ENCODE measurements at regions not wholly inside any gene's neighbourhood (a gene's known extent, or its start where the extent isn't known, plus 50 kb on each side); places are given as distances from the start of the nearest gene placed in this dataset.
A peak's percentile ranks its signal among the peaks of the same experiment; 100 is the strongest.

DNA sequence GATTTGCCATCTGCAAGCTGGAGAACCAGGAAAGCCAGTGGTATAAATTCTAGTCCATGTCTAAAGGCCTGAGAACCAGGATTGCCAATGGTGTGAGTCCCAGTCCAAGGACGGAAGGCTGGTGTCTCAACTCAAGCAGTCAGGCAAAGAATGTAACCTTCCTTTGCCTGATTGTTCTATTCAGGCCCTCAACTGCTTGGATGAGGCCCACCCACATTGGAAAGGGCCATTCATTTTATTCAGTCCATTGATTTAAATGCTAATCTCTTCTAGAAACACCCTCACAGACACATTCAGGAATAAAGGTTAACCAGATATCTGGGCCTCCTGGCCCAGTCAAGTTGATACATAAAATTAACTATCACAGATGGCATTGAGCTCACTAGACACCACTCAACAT is 427.8 kb downstream of the ZNF608 start:
- H3K27me3 ChIP-seq (ENCODE audit: low read depth) = no peaks in the 10 kb centered on the region
- no peak for DNase-seq
- H3K9me3 ChIP-seq = no peaks in the 10 kb centered on the region
- TF ChIP-seq, protein P1, sequence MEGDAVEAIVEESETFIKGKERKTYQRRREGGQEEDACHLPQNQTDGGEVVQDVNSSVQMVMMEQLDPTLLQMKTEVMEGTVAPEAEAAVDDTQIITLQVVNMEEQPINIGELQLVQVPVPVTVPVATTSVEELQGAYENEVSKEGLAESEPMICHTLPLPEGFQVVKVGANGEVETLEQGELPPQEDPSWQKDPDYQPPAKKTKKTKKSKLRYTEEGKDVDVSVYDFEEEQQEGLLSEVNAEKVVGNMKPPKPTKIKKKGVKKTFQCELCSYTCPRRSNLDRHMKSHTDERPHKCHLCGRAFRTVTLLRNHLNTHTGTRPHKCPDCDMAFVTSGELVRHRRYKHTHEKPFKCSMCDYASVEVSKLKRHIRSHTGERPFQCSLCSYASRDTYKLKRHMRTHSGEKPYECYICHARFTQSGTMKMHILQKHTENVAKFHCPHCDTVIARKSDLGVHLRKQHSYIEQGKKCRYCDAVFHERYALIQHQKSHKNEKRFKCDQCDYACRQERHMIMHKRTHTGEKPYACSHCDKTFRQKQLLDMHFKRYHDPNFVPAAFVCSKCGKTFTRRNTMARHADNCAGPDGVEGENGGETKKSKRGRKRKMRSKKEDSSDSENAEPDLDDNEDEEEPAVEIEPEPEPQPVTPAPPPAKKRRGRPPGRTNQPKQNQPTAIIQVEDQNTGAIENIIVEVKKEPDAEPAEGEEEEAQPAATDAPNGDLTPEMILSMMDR (IDR thresholded peaks at IDR 0.05) = no peak
- no peaks in the 10 kb centered on the region for H3K4me1 ChIP-seq
- intact Hi-C loops (cut with DNase I) = no loop called here
- H3K4me3 ChIP-seq = no peak overlapping the region
- ATAC-seq = no peak
- no peaks in the 10 kb centered on the region for H3K36me3 ChIP-seq
- H3K27ac ChIP-seq = no peak overlapping the region

DNA sequence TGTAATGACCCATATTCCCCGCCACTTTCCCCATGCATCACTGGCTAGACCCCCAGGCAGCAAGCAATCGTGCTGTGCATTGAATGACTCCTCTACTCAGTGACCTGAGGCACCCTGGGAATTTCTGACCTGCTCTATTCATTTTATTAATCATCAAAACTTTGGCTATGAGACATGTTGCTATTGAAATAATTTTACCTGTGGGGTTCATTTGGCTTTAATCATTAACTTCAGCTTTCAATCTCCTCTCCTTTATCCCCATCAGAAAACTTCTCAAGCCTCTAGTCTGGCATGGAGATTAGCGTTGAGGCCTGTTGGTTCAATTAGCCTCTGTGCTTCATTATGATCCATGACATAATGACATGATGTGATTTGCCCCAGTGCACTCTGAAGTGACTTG is 429.0 kb downstream of the ZNF608 start:
- Histone ChIP-seq H3K36me3 (no peaks in the 10 kb centered on the region), H3K9me3 (no peaks in the 10 kb centered on the region), H3K4me3 (no peak overlapping the region), H3K4me1 (no peaks in the 10 kb centered on the region), H3K27ac (no peak overlapping the region), H3K27me3 (ENCODE audit: low read depth) (no peaks in the 10 kb centered on the region)
- DNase-seq (no peak), ATAC-seq (no peak)
- intact Hi-C loops (cut with DNase I) = no loop called here
- TF ChIP-seq, protein P1 (IDR thresholded peaks at IDR 0.05) = no peak

DNA sequence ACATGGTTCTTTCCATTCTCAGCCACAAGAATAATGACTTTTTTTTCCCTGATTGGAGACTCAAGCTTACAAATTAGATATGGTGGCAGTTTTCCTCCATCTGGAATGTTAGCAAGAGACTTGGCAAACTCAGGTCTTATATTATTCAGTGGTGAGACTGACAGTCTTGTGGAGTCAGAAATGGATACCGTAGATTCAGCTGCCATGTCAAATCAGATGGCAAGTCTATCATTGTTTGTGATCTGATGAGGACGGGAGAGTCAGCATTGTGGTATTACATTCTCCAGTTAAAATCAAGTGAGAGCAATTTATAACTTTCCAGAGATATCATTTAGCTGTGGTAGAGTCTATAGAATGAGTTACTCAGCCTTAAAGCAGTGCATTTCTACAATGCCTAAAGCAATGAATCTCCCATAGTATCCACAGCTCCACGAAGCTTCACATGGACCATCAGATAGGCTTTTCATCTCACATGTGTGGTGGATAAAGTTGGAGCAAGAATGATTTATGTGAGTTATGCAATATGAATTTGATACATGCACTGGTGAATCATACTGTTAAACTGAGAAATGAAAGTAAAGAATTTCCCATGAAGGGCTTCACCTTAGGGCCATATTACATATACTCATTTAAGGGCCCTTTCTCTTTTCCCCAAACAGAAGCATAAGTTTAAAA is 430.6 kb downstream of the ZNF608 start:
- H3K4me3 ChIP-seq = no peak overlapping the region
- H3K36me3 ChIP-seq = no peaks in the 10 kb centered on the region
- intact Hi-C loops (cut with DNase I) = no loop called here
- DNase-seq = no peak
- TF ChIP-seq, protein P1 (IDR thresholded peaks at IDR 0.05) = no peak
- H3K27ac ChIP-seq = no peak overlapping the region
- H3K4me1 ChIP-seq = no peaks in the 10 kb centered on the region
- no peak for ATAC-seq
- H3K9me3 ChIP-seq = no peaks in the 10 kb centered on the region
- no peaks in the 10 kb centered on the region for H3K27me3 ChIP-seq (ENCODE audit: low read depth)

DNA sequence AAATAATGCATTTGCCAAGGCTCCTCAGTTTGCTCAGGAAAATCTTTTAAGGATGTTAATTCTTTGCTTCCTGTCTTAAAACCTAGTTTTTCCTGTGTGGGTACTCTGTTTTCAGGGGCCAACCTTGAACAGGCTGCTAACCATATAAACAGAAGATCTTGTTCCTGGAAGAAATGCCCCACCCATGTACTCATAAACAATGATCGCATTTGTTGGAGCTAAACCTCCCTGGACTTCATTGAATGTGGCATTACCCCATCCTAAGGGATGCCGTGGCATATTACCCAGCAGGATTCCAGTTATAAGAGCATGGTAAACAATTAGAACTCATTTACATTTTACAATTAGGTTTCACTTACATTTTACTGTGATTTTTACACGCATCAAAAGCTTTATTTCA is 436.0 kb downstream of the ZNF608 start:
- H3K27me3 ChIP-seq (ENCODE audit: low read depth) = no peaks in the 10 kb centered on the region
- no peaks in the 10 kb centered on the region for H3K9me3 ChIP-seq
- ATAC-seq = peak in 1 of 2 donors; percentile 31
- TF ChIP-seq, protein P1 (IDR thresholded peaks at IDR 0.05) = no peak
- intact Hi-C loops (cut with DNase I) = no loop called here
- H3K4me1 ChIP-seq = peaks cover 13% of the 10 kb centered on the region
- H3K4me3 ChIP-seq = no peak overlapping the region
- H3K36me3 ChIP-seq = no peaks in the 10 kb centered on the region
- no peak for DNase-seq
- H3K27ac ChIP-seq = no peak overlapping the region

DNA sequence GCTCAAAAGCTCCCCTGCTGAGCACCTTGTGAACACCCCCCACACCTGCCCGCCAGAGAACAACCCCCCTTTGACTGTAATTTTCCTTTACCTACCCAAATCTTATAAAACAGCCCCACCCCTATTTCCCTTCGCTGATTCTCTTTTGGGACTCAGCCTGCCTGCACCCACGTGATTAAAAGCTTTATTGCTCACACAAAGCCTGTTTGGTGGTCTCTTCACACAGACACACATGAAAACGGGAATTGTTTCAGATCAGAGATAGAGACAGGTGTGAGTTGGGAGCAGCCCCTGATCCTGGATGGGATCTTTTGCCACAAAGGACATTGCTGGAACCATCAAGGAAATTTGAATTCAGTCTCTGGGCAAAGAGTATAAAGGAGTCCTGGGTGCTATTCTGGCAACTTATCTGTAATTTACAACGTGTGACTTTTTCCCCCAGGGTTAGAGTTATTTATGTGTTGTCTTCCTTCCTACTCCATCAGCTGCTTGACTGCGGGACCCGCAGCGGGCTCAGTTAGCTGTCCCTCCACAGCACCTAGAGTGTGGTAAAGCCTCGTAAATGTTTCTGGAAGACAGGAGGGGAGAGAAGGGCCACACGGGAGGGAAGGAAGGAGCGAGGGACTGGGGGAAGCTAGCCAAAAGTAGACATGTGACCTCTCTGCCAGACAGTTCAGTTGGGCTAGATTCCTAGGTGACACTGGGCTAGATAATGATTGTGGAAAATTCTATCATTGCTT is 437.0 kb downstream of the ZNF608 start:
- TF ChIP-seq, protein P1 (IDR thresholded peaks at IDR 0.05) = no peak
- no peak overlapping the region for H3K4me3 ChIP-seq
- H3K36me3 ChIP-seq = no peaks in the 10 kb centered on the region
- no peaks in the 10 kb centered on the region for H3K27me3 ChIP-seq (ENCODE audit: low read depth)
- no peak for ATAC-seq
- intact Hi-C loops (cut with DNase I) = no loop called here
- H3K9me3 ChIP-seq = no peaks in the 10 kb centered on the region
- peak overlapping the region; percentile 41 for H3K27ac ChIP-seq
- H3K4me1 ChIP-seq = peaks cover 13% of the 10 kb centered on the region
- no peak for DNase-seq
